Liver (tissue), 3 donors: ENCODE measurements at regions not wholly inside any gene's neighbourhood (a gene's known extent, or its start where the extent isn't known, plus 50 kb on each side); places are given as distances from the start of the nearest gene placed in this dataset.

Experiments used
- ATF3 ChIP-seq: IDR thresholded peaks from 2 replicates; pipeline ENCODE4 v1.6.1; 2016; ENCODE audit warnings: antibody characterized with exemption
- CTCF ChIP-seq: fragments of 150-350 bp; IDR thresholded peaks from 2 replicates; pipeline ENCODE4 v1.5.1; 2017; ENCODE audit warnings: improper control_type of control experiment, low read depth, low read length; ENCODE audit not compliant: missing input control
- EGR1 ChIP-seq, 2 donors: IDR thresholded peaks; 2 replicates each; pipeline ENCODE4 v1.6.1; 2016 to 2018; ENCODE audit warnings: antibody characterized with exemption in 2 of 2, low read depth in 2 of 2
- FOXA1 ChIP-seq: IDR thresholded peaks from 2 replicates; pipeline ENCODE4 v1.6.1; 2016; ENCODE audit warnings: antibody characterized with exemption
- HNF4G ChIP-seq: IDR thresholded peaks from 2 replicates; pipeline ENCODE4 v1.6.1; 2016; ENCODE audit warnings: antibody characterized with exemption
- JUND ChIP-seq, 2 donors: IDR thresholded peaks; 2 replicates each; pipeline ENCODE4 v1.6.1; 2016; ENCODE audit warnings: antibody characterized with exemption in 2 of 2
- MAX ChIP-seq: IDR thresholded peaks from 2 replicates; pipeline ENCODE4 v1.6.1; 2016; ENCODE audit warnings: antibody characterized with exemption
- RAD21 ChIP-seq, 2 donors: IDR thresholded peaks; 2 replicates each; pipeline ENCODE4 v1.6.1; 2016; ENCODE audit warnings: antibody characterized with exemption in 2 of 2, mild to moderate bottlenecking in 2 of 2
- REST ChIP-seq: IDR thresholded peaks from 2 replicates; pipeline ENCODE4 v1.6.1; 2016; ENCODE audit warnings: antibody characterized with exemption, mild to moderate bottlenecking
- RXRA ChIP-seq, 2 donors: IDR thresholded peaks; 2 replicates each; pipeline ENCODE4 v1.6.1; 2017 to 2018; ENCODE audit warnings: antibody characterized with exemption in 2 of 2, mild to moderate bottlenecking in 1 of 2
- SP1 ChIP-seq: IDR thresholded peaks from 2 replicates; pipeline ENCODE4 v1.6.1; 2018; ENCODE audit warnings: antibody characterized with exemption, mild to moderate bottlenecking
- TAF1 ChIP-seq: conservative IDR thresholded peaks from 2 replicates; pipeline ENCODE4 v1.6.1; 2016; ENCODE audit warnings: antibody characterized with exemption, mild to moderate bottlenecking
- YY1 ChIP-seq: IDR thresholded peaks from 2 replicates; pipeline ENCODE4 v1.6.1; 2016; ENCODE audit warnings: antibody characterized with exemption, mild to moderate bottlenecking
- donor health status: healthy.
- donor health status: healthy.

- no peak for TF ChIP-seq REST
- no peak for TF ChIP-seq CTCF
- TF ChIP-seq RAD21 (IDR thresholded peaks at IDR 0.05) = no peak
- TF ChIP-seq ATF3 = no peak
- no peak for TF ChIP-seq TAF1
- TF ChIP-seq EGR1 (IDR thresholded peaks at IDR 0.05; ENCODE audit: low read depth in 2 of 2) = no peak
- TF ChIP-seq YY1 = no peak
- TF ChIP-seq FOXA1 = no peak
- no peak for TF ChIP-seq RXRA (IDR thresholded peaks at IDR 0.05)
- TF ChIP-seq MAX = no peak
- no peak for TF ChIP-seq HNF4G
- TF ChIP-seq JUND (IDR thresholded peaks at IDR 0.05) = no peak
- no peak for TF ChIP-seq SP1
Observed at GRCh38 chr6:141133346-141133745, 999.4 kb upstream of the GJE1 start.
